Upper lobe of right lung (tissue), 1 donor: ENCODE measurements at regions not wholly inside any gene's neighbourhood (a gene's known extent, or its start where the extent isn't known, plus 50 kb on each side); places are given as distances from the start of the nearest gene placed in this dataset.
"Not testable (repeated sequence)": the region's sequence is repeated elsewhere in the genome, so short reads cannot be mapped to it uniquely, and the experiment has no call there.

Experiments
- ATAC-seq: fragments of 200-7000 bp; cut with Tn5 transposase; one replicate; pipeline ENCODE4 v1.9.1; 2020; ENCODE audit warnings: mild to moderate bottlenecking, moderate library complexity
- DNase-seq: peaks from one replicate; pipeline ENCODE4 v3.0.0-alpha.2; 2020
- H3K27ac ChIP-seq: fragments of 200-600 bp; one replicate; pipeline ENCODE4 v1.8.0; 2022
- H3K27me3 ChIP-seq: fragments of 200-600 bp; one replicate; pipeline ENCODE4 v1.8.0; 2022; ENCODE audit warnings: mild to moderate bottlenecking
- H3K36me3 ChIP-seq: fragments of 200-600 bp; one replicate; pipeline ENCODE4 v1.8.0; 2022
- H3K4me1 ChIP-seq: fragments of 200-600 bp; one replicate; pipeline ENCODE4 v1.8.0; 2022
- H3K4me3 ChIP-seq: fragments of 200-600 bp; one replicate; pipeline ENCODE4 v1.8.0; 2022; ENCODE audit warnings: mild to moderate bottlenecking
- H3K9me3 ChIP-seq: fragments of 200-600 bp; one replicate; pipeline ENCODE4 v1.8.0; 2022
- intact Hi-C: fragments of 100-400 bp; cut with DNase I; formaldehyde crosslinking; loops from one replicate; pipeline ENCODE4 v1.11.0; 2022
- TF ChIP-seq, protein P1 (sequence below): fragments of 200-600 bp; IDR thresholded peaks from one replicate; pipeline ENCODE4 v1.8.0; 2022; ENCODE audit warnings: antibody characterized with exemption
- donor health status: DM: no; HTN: yes; CAD: no; lungs with severe emphysema.

DNA sequence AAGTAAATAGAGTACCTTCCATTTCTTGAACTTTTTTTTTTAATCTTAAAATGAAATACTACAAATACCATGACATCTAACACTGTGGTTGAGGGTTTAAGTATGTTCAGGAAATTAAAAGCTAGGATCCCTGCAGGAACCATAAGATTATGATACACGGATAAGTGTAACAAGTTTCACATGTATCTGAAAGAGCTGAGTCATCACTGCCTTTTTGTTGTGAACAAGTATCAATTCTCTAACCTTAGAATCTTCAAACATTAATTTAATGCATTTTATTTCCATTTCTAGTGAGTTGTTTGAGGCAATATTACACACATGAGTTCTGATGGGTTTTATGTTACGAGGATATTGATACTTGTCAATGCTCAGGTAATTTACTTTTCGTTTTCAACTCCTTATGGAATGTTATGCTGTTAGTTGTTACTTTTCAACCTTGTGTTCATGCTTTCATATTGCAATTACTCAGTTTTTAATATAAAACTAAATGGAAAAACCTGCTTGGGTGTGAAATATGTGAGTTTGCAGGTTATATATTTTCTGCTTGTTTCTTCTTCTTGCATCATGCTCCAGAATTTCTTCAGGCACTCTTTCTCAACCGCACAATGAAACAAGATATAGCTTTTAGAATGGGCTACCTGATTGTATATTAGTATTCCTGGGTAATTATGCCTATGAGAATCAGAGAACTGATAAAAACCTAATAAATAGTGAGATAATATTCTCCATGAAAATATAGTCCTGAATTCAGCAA lies 361.3 kb upstream of the MTNR1B start:
- no peaks in the 10 kb centered on the region for H3K36me3 ChIP-seq
- intact Hi-C loops: no loop called here
- TF ChIP-seq, protein P1, sequence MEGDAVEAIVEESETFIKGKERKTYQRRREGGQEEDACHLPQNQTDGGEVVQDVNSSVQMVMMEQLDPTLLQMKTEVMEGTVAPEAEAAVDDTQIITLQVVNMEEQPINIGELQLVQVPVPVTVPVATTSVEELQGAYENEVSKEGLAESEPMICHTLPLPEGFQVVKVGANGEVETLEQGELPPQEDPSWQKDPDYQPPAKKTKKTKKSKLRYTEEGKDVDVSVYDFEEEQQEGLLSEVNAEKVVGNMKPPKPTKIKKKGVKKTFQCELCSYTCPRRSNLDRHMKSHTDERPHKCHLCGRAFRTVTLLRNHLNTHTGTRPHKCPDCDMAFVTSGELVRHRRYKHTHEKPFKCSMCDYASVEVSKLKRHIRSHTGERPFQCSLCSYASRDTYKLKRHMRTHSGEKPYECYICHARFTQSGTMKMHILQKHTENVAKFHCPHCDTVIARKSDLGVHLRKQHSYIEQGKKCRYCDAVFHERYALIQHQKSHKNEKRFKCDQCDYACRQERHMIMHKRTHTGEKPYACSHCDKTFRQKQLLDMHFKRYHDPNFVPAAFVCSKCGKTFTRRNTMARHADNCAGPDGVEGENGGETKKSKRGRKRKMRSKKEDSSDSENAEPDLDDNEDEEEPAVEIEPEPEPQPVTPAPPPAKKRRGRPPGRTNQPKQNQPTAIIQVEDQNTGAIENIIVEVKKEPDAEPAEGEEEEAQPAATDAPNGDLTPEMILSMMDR: no peak
- H3K4me3 ChIP-seq: no peak overlapping the region
- H3K27ac ChIP-seq: no peak overlapping the region
- no peak for DNase-seq
- no peaks in the 10 kb centered on the region for H3K4me1 ChIP-seq
- H3K27me3 ChIP-seq: no peaks in the 10 kb centered on the region
- no peak for ATAC-seq
- H3K9me3 ChIP-seq: no peaks in the 10 kb centered on the region

- Histone ChIP-seq H3K4me3 (no peak overlapping the region), H3K36me3 (no peaks in the 10 kb centered on the region), H3K4me1 (no peaks in the 10 kb centered on the region), H3K27ac (no peak overlapping the region), H3K9me3 (no peaks in the 10 kb centered on the region), H3K27me3 (no peaks in the 10 kb centered on the region)
- intact Hi-C loops: no loop called here
- DNase-seq (no peak), ATAC-seq (no peak)
- TF ChIP-seq, protein P1: no peak
These were observed 358.3 kb upstream of the MTNR1B start for GRCh38 chr11:92611157-92611556.

- ATAC-seq, H3K27ac ChIP-seq, H3K27me3 ChIP-seq, DNase-seq, H3K36me3 ChIP-seq, intact Hi-C loops, H3K9me3 ChIP-seq, H3K4me1 ChIP-seq, H3K4me3 ChIP-seq: not testable (repeated sequence)
These were observed 351.4 kb upstream of the MTNR1B start for GRCh38 chr11:92618020-92618419.

- TF ChIP-seq, protein P1: no peak
- no peaks in the 10 kb centered on the region for H3K36me3 ChIP-seq
- no peaks in the 10 kb centered on the region for H3K9me3 ChIP-seq
- ATAC-seq: no peak
- intact Hi-C loops: no loop called here
- DNase-seq: no peak
- no peak overlapping the region for H3K27ac ChIP-seq
- H3K27me3 ChIP-seq: no peaks in the 10 kb centered on the region
- H3K4me3 ChIP-seq: no peak overlapping the region
- no peaks in the 10 kb centered on the region for H3K4me1 ChIP-seq
These were observed 346.4 kb upstream of the MTNR1B start for GRCh38 chr11:92623055-92623454.

DNA sequence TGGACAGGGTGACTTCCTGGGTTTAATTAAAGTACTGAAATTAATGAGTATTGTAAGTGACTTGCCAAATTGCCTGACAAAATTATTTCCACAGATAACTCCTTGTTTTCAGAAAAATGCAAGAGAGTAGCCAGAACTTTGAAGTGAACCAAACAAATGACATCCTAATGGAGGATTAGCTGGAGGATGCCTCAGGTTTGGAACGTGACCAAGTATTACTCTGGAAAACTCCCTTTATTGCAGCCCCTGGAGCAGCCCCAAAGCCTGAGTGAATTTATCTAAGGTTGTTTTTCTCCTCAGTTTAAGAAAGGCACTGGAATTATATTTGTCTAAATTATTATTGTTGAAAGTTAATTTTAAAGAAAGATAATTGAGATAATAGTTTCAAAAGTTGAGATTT lies 343.6 kb upstream of the MTNR1B start:
- ATAC-seq: no peak
- Histone ChIP-seq H3K4me1 (no peaks in the 10 kb centered on the region), H3K27me3 (no peaks in the 10 kb centered on the region), H3K4me3 (no peak overlapping the region), H3K36me3 (no peaks in the 10 kb centered on the region), H3K9me3 (no peaks in the 10 kb centered on the region), H3K27ac (no peak overlapping the region)
- intact Hi-C loops: no loop called here
- DNase-seq: no peak
- TF ChIP-seq, protein P1: no peak

- intact Hi-C loops: no loop called here
- no peak for DNase-seq
- TF ChIP-seq, protein P1: no peak
- no peaks in the 10 kb centered on the region for H3K4me1 ChIP-seq
- H3K27ac ChIP-seq: no peak overlapping the region
- H3K27me3 ChIP-seq: no peaks in the 10 kb centered on the region
- no peaks in the 10 kb centered on the region for H3K9me3 ChIP-seq
- ATAC-seq: no peak
- H3K4me3 ChIP-seq: no peak overlapping the region
- H3K36me3 ChIP-seq: no peaks in the 10 kb centered on the region
These were observed 342.8 kb upstream of the MTNR1B start for GRCh38 chr11:92626624-92627023.
